ENCODE measurements at regions not wholly inside any gene's neighbourhood (a gene's known extent, or its start where the extent isn't known, plus 50 kb on each side); places are given as distances from the start of the nearest gene placed in this dataset.

GRCh38 chr7:113383638-113384037, 265.3 kb upstream of the SMIM30 start:
- TF ChIP-seq, protein P1, sequence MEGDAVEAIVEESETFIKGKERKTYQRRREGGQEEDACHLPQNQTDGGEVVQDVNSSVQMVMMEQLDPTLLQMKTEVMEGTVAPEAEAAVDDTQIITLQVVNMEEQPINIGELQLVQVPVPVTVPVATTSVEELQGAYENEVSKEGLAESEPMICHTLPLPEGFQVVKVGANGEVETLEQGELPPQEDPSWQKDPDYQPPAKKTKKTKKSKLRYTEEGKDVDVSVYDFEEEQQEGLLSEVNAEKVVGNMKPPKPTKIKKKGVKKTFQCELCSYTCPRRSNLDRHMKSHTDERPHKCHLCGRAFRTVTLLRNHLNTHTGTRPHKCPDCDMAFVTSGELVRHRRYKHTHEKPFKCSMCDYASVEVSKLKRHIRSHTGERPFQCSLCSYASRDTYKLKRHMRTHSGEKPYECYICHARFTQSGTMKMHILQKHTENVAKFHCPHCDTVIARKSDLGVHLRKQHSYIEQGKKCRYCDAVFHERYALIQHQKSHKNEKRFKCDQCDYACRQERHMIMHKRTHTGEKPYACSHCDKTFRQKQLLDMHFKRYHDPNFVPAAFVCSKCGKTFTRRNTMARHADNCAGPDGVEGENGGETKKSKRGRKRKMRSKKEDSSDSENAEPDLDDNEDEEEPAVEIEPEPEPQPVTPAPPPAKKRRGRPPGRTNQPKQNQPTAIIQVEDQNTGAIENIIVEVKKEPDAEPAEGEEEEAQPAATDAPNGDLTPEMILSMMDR (IDR thresholded peaks at IDR 0.05): no peak
- TF ChIP-seq POLR2A (IDR thresholded peaks at IDR 0.05): no peak

Measured in thyroid gland (tissue), 4 donors.